GM19025 (cell line): ENCODE measurements at regions not wholly inside any gene's neighbourhood (a gene's known extent, or its start where the extent isn't known, plus 50 kb on each side); places are given as distances from the start of the nearest gene placed in this dataset.
"Not testable (repeated sequence)": the region's sequence is repeated elsewhere in the genome, so short reads cannot be mapped to it uniquely, and the experiment has no call there.

Source experiments
- ATAC-seq: cut with Tn5 transposase; IDR thresholded peaks from one replicate; pipeline ENCODE4 v1.9.1; 2021; ENCODE audit warnings: mild to moderate bottlenecking, low read depth, moderate library complexity; ENCODE audit not compliant: unreplicated experiment

- ATAC-seq: no peak
These were observed 59.7 kb upstream of the EDA2R start for GRCh38 chrX:66698273-66699204.

- ATAC-seq: not testable (repeated sequence)
These were observed 53.6 kb upstream of the EDA2R start for GRCh38 chrX:66692512-66692911.
